Common myeloid progenitor, CD34-positive (primary cell): ENCODE measurements at regions not wholly inside any gene's neighbourhood (a gene's known extent, or its start where the extent isn't known, plus 50 kb on each side); places are given as distances from the start of the nearest gene placed in this dataset.

Experiments used
- CTCF ChIA-PET: fragments of 350-600 bp; sonication (Branson Sonifier 250); formaldehyde crosslinking; loops from one replicate; lab custom pipeline; 2021; ENCODE audit warnings: antibody characterized with exemption; lab: Charles Lee
- POLR2A ChIA-PET: fragments of 350-600 bp; sonication (Branson Sonifier 250); formaldehyde crosslinking; loops from one replicate; lab custom pipeline; 2021; ENCODE audit warnings: antibody characterized with exemption; lab: Charles Lee
- DNase-seq, 3 donors: peaks; one replicate each; pipeline versions ENCODE4 v3.0.0 to v3.0.0-alpha.2; 2013
- H3K27ac ChIP-seq, 2 experiments: 1 replicate in 1 of 2; 2 replicates in 1 of 2; pipeline ENCODE4 v1.7.0; 2013; ENCODE audit warnings: inconsistent platforms in 2 of 2, low read length in 2 of 2, mild to moderate bottlenecking in 2 of 2, low read depth in 1 of 2, moderate library complexity in 1 of 2; ENCODE audit not compliant: severe bottlenecking in 2 of 2, insufficient read depth in 1 of 2, poor library complexity in 1 of 2
- H3K27me3 ChIP-seq, 5 experiments: replicated peaks in 2 of 5; 1 replicate in 3 of 5; 2 replicates in 2 of 5; pipeline versions ENCODE4 v1.6.1 to v1.7.0; 2013; ENCODE audit warnings: low read length in 4 of 5, mild to moderate bottlenecking in 2 of 5, moderate library complexity in 2 of 5, inconsistent platforms in 1 of 5; ENCODE audit not compliant: insufficient read depth in 5 of 5, control insufficient read depth in 4 of 5
- H3K36me3 ChIP-seq, 4 experiments: 1 replicate in 2 of 4; 2 replicates in 2 of 4; pipeline versions ENCODE4 v1.6.1 to v1.7.0; 2013; ENCODE audit warnings: low read length in 3 of 4, control low read depth in 1 of 4, mild to moderate bottlenecking in 1 of 4; ENCODE audit not compliant: control insufficient read depth in 4 of 4, insufficient read depth in 4 of 4
- H3K4me1 ChIP-seq, 4 experiments: 1 replicate in 3 of 4; 2 replicates in 1 of 4; pipeline versions ENCODE4 v1.6.1 to v1.7.1; 2013; ENCODE audit warnings: low read length in 3 of 4, mild to moderate bottlenecking in 3 of 4, control low read depth in 1 of 4, inconsistent platforms in 1 of 4, moderate library complexity in 1 of 4; ENCODE audit not compliant: control insufficient read depth in 4 of 4, insufficient read depth in 4 of 4; ENCODE audit errors: control extremely low read depth in 1 of 4
- H3K4me3 ChIP-seq, 7 experiments: 1 replicate in 4 of 7; 2 replicates in 3 of 7; pipeline versions ENCODE4 v1.5.1 to v1.7.0; 2013; ENCODE audit warnings: mild to moderate bottlenecking in 7 of 7, low read length in 6 of 7, moderate library complexity in 6 of 7, inconsistent platforms in 2 of 7, low read depth in 2 of 7, control low read depth in 1 of 7; ENCODE audit not compliant: insufficient read depth in 4 of 7, control insufficient read depth in 1 of 7; ENCODE audit errors: extremely low read depth in 1 of 7
- H3K9me3 ChIP-seq, 5 experiments: 1 replicate in 4 of 5; 2 replicates in 1 of 5; pipeline versions ENCODE4 v1.6.1 to v1.7.1; 2013; ENCODE audit warnings: low read length in 4 of 5, mild to moderate bottlenecking in 2 of 5, inconsistent platforms in 1 of 5, low read depth in 1 of 5, moderate library complexity in 1 of 5; ENCODE audit not compliant: control insufficient read depth in 4 of 5, insufficient read depth in 2 of 5; ENCODE audit errors: control extremely low read depth in 1 of 5
- WGBS: methylation state at CpG from one replicate; pipeline ENCODE4 v1.1.5; 2013; ENCODE audit not compliant: insufficient coverage; 5-methylcytosine and 5-hydroxymethylcytosine counted together

- no peak for DNase-seq
- Histone ChIP-seq H3K27ac (no peak overlapping the region), H3K9me3 (no peaks in the 10 kb centered on the region), H3K36me3 (no peaks in the 10 kb centered on the region), H3K27me3 (peaks cover 0 to 2% (median 0%) of the 10 kb centered on the region in 5 experiments), H3K4me1 (no peaks in the 10 kb centered on the region), H3K4me3 (no peak overlapping the region)
- ChIA-PET POLR2A (no interaction called here), CTCF (no interaction called here)
- WGBS, result 92% methylated on average over 2 of the region's 5 CpGs
These were observed 754.1 kb downstream of the NOVA1 start for GRCh38 chr14:25843481-25844470.

- Histone ChIP-seq H3K27ac (no peak overlapping the region), H3K4me3 (no peak overlapping the region), H3K36me3 (no peaks in the 10 kb centered on the region), H3K9me3 (no peaks in the 10 kb centered on the region), H3K27me3 (peaks cover 0 to 3% (median under 1%) of the 10 kb centered on the region in 5 experiments), H3K4me1 (peaks cover 0 to 4% (median 0%) of the 10 kb centered on the region in 4 experiments)
- POLR2A ChIA-PET, result no interaction called here
- DNase-seq, result no peak
- CTCF ChIA-PET, result no interaction called here
- WGBS, result no CpG with 5 or more reads among the region's 2 CpGs
These were observed 756.6 kb downstream of the NOVA1 start for GRCh38 chr14:25841226-25841625.

- no peaks in the 10 kb centered on the region for H3K9me3 ChIP-seq
- H3K36me3 ChIP-seq, result no peaks in the 10 kb centered on the region
- H3K27ac ChIP-seq, result no peak overlapping the region
- no peak overlapping the region for H3K4me3 ChIP-seq
- CTCF ChIA-PET, result no interaction called here
- DNase-seq, result no peak
- H3K4me1 ChIP-seq, result peaks cover 0 to 4% (median 0%) of the 10 kb centered on the region in 4 experiments
- POLR2A ChIA-PET, result no interaction called here
- peaks cover 0 to 4% (median 3%) of the 10 kb centered on the region in 5 experiments for H3K27me3 ChIP-seq
- no CpG with 5 or more reads among the region's 3 CpGs for WGBS
These were observed 760.3 kb downstream of the NOVA1 start for GRCh38 chr14:25837551-25837965.

GRCh38 chr14:25836636-25837035 lies 761.2 kb downstream of the NOVA1 start:
- POLR2A ChIA-PET, result no interaction called here
- no peak overlapping the region for H3K4me3 ChIP-seq
- peaks cover 0 to 4% (median 3%) of the 10 kb centered on the region in 5 experiments for H3K27me3 ChIP-seq
- no peak overlapping the region for H3K27ac ChIP-seq
- CTCF ChIA-PET, result no interaction called here
- H3K4me1 ChIP-seq, result peaks cover 0 to 4% (median 0%) of the 10 kb centered on the region in 4 experiments
- no peaks in the 10 kb centered on the region for H3K9me3 ChIP-seq
- DNase-seq, result no peak
- H3K36me3 ChIP-seq, result no peaks in the 10 kb centered on the region
- WGBS, result no CpG with 5 or more reads among the region's 3 CpGs

GRCh38 chr14:25833341-25834126 lies 764.3 kb downstream of the NOVA1 start:
- Histone ChIP-seq H3K4me1 (peaks cover 0 to 4% (median 0%) of the 10 kb centered on the region in 4 experiments), H3K27ac (no peak overlapping the region), H3K9me3 (no peaks in the 10 kb centered on the region), H3K36me3 (no peaks in the 10 kb centered on the region), H3K27me3 (peaks cover 0 to 4% (median 3%) of the 10 kb centered on the region in 5 experiments), H3K4me3 (no peak overlapping the region)
- POLR2A ChIA-PET, result no interaction called here
- DNase-seq, result peak; percentile 5 to 37 (median 21)
- CTCF ChIA-PET, result interaction anchor here (1.3 to 1.7 kb wide), 2 partner anchors 11 to 14 kb away, joined by 3 to 4 read pairs; no protein-coding TSS in a partner anchor
- 78% methylated on average over 8 of the region's 12 CpGs for WGBS

- Histone ChIP-seq H3K4me3 (no peak overlapping the region), H3K36me3 (no peaks in the 10 kb centered on the region)
- POLR2A ChIA-PET, result no interaction called here
These were observed 765.2 kb downstream of the NOVA1 start for GRCh38 chr14:25832585-25832984.

More at GRCh38 chr14:25832585-25832984, 765.2 kb downstream of the NOVA1 start:
- H3K4me1 ChIP-seq, result peaks cover 0 to 2% (median 0%) of the 10 kb centered on the region in 4 experiments
- 81% methylated on average over 3 of the region's 4 CpGs for WGBS
- H3K9me3 ChIP-seq, result no peaks in the 10 kb centered on the region
- H3K27ac ChIP-seq, result no peak overlapping the region
- no peak for DNase-seq
- H3K27me3 ChIP-seq, result peaks cover 0 to 4% (median 3%) of the 10 kb centered on the region in 5 experiments
- CTCF ChIA-PET, result interaction anchor here (1.3 kb wide), 1 partner anchor 10 kb away, joined by 3 read pairs; no protein-coding TSS in a partner anchor
